ENCODE measurements at regions not wholly inside any gene's neighbourhood (a gene's known extent, or its start where the extent isn't known, plus 50 kb on each side); places are given as distances from the start of the nearest gene placed in this dataset.

DNA sequence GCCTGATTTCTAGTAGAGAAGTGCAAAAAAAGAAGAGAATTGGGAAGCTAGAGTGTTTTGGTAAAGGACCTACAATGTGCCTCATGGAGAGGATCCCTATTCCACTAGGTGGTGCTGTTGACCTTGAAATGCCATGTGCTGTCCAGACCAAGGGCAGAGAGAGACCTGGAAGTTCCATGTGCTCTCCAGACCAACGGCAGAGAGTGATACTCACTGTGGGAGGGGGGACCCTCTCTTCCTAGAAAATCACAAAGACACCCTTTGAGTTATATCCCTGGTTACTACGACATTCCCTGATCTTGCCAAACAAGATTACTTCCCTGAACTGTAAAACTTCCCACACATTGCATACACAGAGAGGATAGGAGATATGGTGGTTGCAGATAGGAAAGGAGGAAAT lies 212.7 kb upstream of the ZNF804B start:
- no peaks in the 10 kb centered on the region for H3K4me1 Mint-ChIP-seq
- H3T11ph ChIP-seq (ENCODE audit: low read length), result no peak overlapping the region
- no peak overlapping the region for H3K23ac ChIP-seq (ENCODE audit: insufficient read length, low read depth, low read length)
- H3K9me3 Mint-ChIP-seq, result peaks cover 25 to 28% of the 10 kb centered on the region in 2 experiments
- no peak overlapping the region for H4K91ac ChIP-seq (ENCODE audit: insufficient read length, low read depth, low read length)
- H2BK12ac ChIP-seq (ENCODE audit: insufficient read length, low read depth, low read length), result no peak overlapping the region
- peak; percentile 68 for DNase-seq
- no peaks in the 10 kb centered on the region for H4K20me1 ChIP-seq (ENCODE audit: control insufficient read depth, insufficient read depth, insufficient read length)
- H3K56ac ChIP-seq (ENCODE audit: insufficient read length, low read depth, low read length), result no peak overlapping the region
- H3K4me1 ChIP-seq (ENCODE audit: insufficient read depth, low read length), result no peaks in the 10 kb centered on the region
- H2AK5ac ChIP-seq (ENCODE audit: insufficient read length, low read length), result no peak overlapping the region
- no peak overlapping the region for H4K5ac ChIP-seq (ENCODE audit: insufficient read length, low read depth, low read length)
- H3K4me2 ChIP-seq (ENCODE audit: insufficient read depth, insufficient read length, low read length), result no peak overlapping the region
- H4K8ac ChIP-seq (replicated peaks; ENCODE audit: insufficient read length, low read depth, low read length), result no peak overlapping the region
- no peak overlapping the region for H3K27ac Mint-ChIP-seq
- peaks cover 20% of the 10 kb centered on the region for H3K9me3 ChIP-seq (ENCODE audit: control insufficient read depth, low read depth, low read length)
- no CpG with 5 or more reads among the region's 2 CpGs for WGBS (ENCODE audit: extremely low coverage, insufficient read length, low lambda C conversion rate)
- H3K4me3 Mint-ChIP-seq, result no peak overlapping the region
- no peak overlapping the region for H2AFZ ChIP-seq (ENCODE audit: low read length)
- TF ChIP-seq, protein P1, sequence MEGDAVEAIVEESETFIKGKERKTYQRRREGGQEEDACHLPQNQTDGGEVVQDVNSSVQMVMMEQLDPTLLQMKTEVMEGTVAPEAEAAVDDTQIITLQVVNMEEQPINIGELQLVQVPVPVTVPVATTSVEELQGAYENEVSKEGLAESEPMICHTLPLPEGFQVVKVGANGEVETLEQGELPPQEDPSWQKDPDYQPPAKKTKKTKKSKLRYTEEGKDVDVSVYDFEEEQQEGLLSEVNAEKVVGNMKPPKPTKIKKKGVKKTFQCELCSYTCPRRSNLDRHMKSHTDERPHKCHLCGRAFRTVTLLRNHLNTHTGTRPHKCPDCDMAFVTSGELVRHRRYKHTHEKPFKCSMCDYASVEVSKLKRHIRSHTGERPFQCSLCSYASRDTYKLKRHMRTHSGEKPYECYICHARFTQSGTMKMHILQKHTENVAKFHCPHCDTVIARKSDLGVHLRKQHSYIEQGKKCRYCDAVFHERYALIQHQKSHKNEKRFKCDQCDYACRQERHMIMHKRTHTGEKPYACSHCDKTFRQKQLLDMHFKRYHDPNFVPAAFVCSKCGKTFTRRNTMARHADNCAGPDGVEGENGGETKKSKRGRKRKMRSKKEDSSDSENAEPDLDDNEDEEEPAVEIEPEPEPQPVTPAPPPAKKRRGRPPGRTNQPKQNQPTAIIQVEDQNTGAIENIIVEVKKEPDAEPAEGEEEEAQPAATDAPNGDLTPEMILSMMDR (conservative IDR thresholded peaks at IDR 0.05), result peak; percentile 85
- peaks cover 5% of the 10 kb centered on the region; the same call in 1 of the 2 replicates for H3K27me3 Mint-ChIP-seq (ENCODE audit: low read depth)
- no peak overlapping the region for H3K14ac ChIP-seq (ENCODE audit: insufficient read depth, low read length)
- H3K36me3 Mint-ChIP-seq (ENCODE audit: insufficient read depth in 1 of 3, low read depth in 3 of 3), result peaks cover 12 to 22% (median 17%) of the 10 kb centered on the region in 3 experiments
- no peak overlapping the region for H2BK120ac ChIP-seq (ENCODE audit: low read depth, low read length, poor library complexity, severe bottlenecking)
- no peak overlapping the region for H3K18ac ChIP-seq (ENCODE audit: insufficient read length, low read depth, low read length)
- no peaks in the 10 kb centered on the region for H3K27me3 ChIP-seq (ENCODE audit: insufficient read depth, low read length)
- no peak overlapping the region for H3K27ac ChIP-seq (ENCODE audit: insufficient read length, low read depth, low read length)
- no peak overlapping the region for H2BK20ac ChIP-seq (ENCODE audit: low read depth, low read length, poor library complexity, severe bottlenecking)
- H3K23me2 ChIP-seq (ENCODE audit: insufficient read length, low read depth, low read length, poor library complexity, severe bottlenecking), result no peaks in the 10 kb centered on the region
- no peaks in the 10 kb centered on the region for H3K79me1 ChIP-seq (ENCODE audit: insufficient read depth, low read depth, low read length, poor library complexity, severe bottlenecking)
- H2BK5ac ChIP-seq (ENCODE audit: insufficient read length, low read length), result no peak overlapping the region
- H2BK15ac ChIP-seq (ENCODE audit: low read depth, low read length), result no peak overlapping the region
- H3K4ac ChIP-seq (ENCODE audit: low read depth, low read length), result no peak overlapping the region
- no peaks in the 10 kb centered on the region for H3K79me2 ChIP-seq (ENCODE audit: insufficient read depth, low read length)
- H3K9ac ChIP-seq (ENCODE audit: extremely low read depth, insufficient read length, low read length), result no peak overlapping the region
